Uterus (tissue), 3 donors: ENCODE measurements at regions not wholly inside any gene's neighbourhood (a gene's known extent, or its start where the extent isn't known, plus 50 kb on each side); places are given as distances from the start of the nearest gene placed in this dataset.

Source experiments
- DNase-seq, 2 donors: peaks; one replicate each; pipeline ENCODE4 v3.0.0-alpha.2; 2019 to 2020
- H3K27ac ChIP-seq, 2 donors: fragments of 200-600 bp; sonication (generic); 1 replicate in 1 of 2; 2 replicates in 1 of 2; pipeline ENCODE4 v1.5.1; 2016 to 2018
- H3K27me3 ChIP-seq, 2 donors: fragments of 200-600 bp; sonication (generic); one replicate each; pipeline ENCODE4 v1.5.1; 2018 to 2019; ENCODE audit warnings: control low read depth in 1 of 2
- H3K36me3 ChIP-seq, 2 donors: fragments of 200-600 bp; sonication (generic); one replicate each; pipeline ENCODE4 v1.5.1; 2019; ENCODE audit warnings: control low read depth in 1 of 2
- H3K4me1 ChIP-seq, 2 donors: fragments of 200-600 bp; sonication (generic); one replicate each; pipeline ENCODE4 v1.5.1; 2018 to 2019; ENCODE audit warnings: control low read depth in 1 of 2
- H3K4me3 ChIP-seq, 2 donors: fragments of 200-600 bp; sonication (generic); 1 replicate in 1 of 2; 2 replicates in 1 of 2; pipeline ENCODE4 v1.5.1; 2018 to 2019; ENCODE audit warnings: mild to moderate bottlenecking in 1 of 2
- H3K9me3 ChIP-seq, 2 donors: fragments of 200-600 bp; sonication (generic); one replicate each; pipeline ENCODE4 v1.5.1; 2019; ENCODE audit warnings: control low read depth in 1 of 2
- CTCF ChIP-seq, 4 experiments: fragments of 200-600 bp in 2 of 4; fragments of 450-650 bp in 2 of 4; sonication (generic) in 2 of 4; IDR thresholded peaks; one replicate each; pipeline ENCODE4 v1.5.1; 2016 to 2019; ENCODE audit warnings: antibody characterized with exemption in 4 of 4, mild to moderate bottlenecking in 2 of 4, moderate library complexity in 1 of 4
- POLR2A ChIP-seq, 2 donors: fragments of 450-650 bp; IDR thresholded peaks; one replicate each; pipeline ENCODE4 v1.6.1; 2016; ENCODE audit warnings: antibody characterized with exemption in 2 of 2, mild to moderate bottlenecking in 1 of 2, moderate library complexity in 1 of 2
- intact Hi-C: fragments of 100-400 bp; cut with DNase I; formaldehyde crosslinking; loops from one replicate; pipeline ENCODE4 v1.15.1; 2023; ENCODE audit warnings: low total_unique reads
- donor health status: DM: yes; HTN: yes; CAD: no.

- Histone ChIP-seq H3K27ac (no peak overlapping the region), H3K4me1 (no peaks in the 10 kb centered on the region), H3K4me3 (no peak overlapping the region), H3K36me3 (no peaks in the 10 kb centered on the region), H3K9me3 (no peaks in the 10 kb centered on the region), H3K27me3 (no peaks in the 10 kb centered on the region)
- DNase-seq, result no peak
- TF ChIP-seq POLR2A (IDR thresholded peaks at IDR 0.05), result no peak
- intact Hi-C loops, result no loop called here
Observed at GRCh38 chr10:35792291-35792690, 150.2 kb upstream of the FZD8 start.

GRCh38 chr10:35789996-35790395, 147.9 kb upstream of the FZD8 start:
- TF ChIP-seq CTCF (IDR thresholded peaks at IDR 0.05), result no peak
- no peak for TF ChIP-seq POLR2A (IDR thresholded peaks at IDR 0.05)
- intact Hi-C loops, result no loop called here
- H3K27me3 ChIP-seq, result no peaks in the 10 kb centered on the region

GRCh38 chr10:35784751-35785150, 142.7 kb upstream of the FZD8 start:
- no peaks in the 10 kb centered on the region for H3K9me3 ChIP-seq
- no peaks in the 10 kb centered on the region for H3K27me3 ChIP-seq
- intact Hi-C loops, result no loop called here
- H3K36me3 ChIP-seq, result no peaks in the 10 kb centered on the region
- H3K27ac ChIP-seq, result no peak overlapping the region
- DNase-seq, result no peak
- no peak for TF ChIP-seq POLR2A (IDR thresholded peaks at IDR 0.05)
- TF ChIP-seq CTCF (IDR thresholded peaks at IDR 0.05), result no peak
- H3K4me3 ChIP-seq, result no peak overlapping the region
- no peaks in the 10 kb centered on the region for H3K4me1 ChIP-seq

More at GRCh38 chr10:35789996-35790395, 147.9 kb upstream of the FZD8 start:
- H3K4me1 ChIP-seq, result no peaks in the 10 kb centered on the region
- no peak for DNase-seq
- no peaks in the 10 kb centered on the region for H3K36me3 ChIP-seq
- no peaks in the 10 kb centered on the region for H3K9me3 ChIP-seq
- H3K4me3 ChIP-seq, result no peak overlapping the region
- no peak overlapping the region for H3K27ac ChIP-seq

- H3K27ac ChIP-seq, result no peak overlapping the region
- H3K4me1 ChIP-seq, result no peaks in the 10 kb centered on the region
- TF ChIP-seq POLR2A (IDR thresholded peaks at IDR 0.05), result no peak
- no peak for TF ChIP-seq CTCF (IDR thresholded peaks at IDR 0.05)
- intact Hi-C loops, result no loop called here
- no peak overlapping the region for H3K4me3 ChIP-seq
- no peaks in the 10 kb centered on the region for H3K36me3 ChIP-seq
- H3K27me3 ChIP-seq, result no peaks in the 10 kb centered on the region
- H3K9me3 ChIP-seq, result no peaks in the 10 kb centered on the region
- no peak for DNase-seq
Observed at GRCh38 chr10:35783305-35783838, 141.3 kb upstream of the FZD8 start.

- no peak overlapping the region for H3K4me3 ChIP-seq
Observed at GRCh38 chr10:35781643-35782035, 139.5 kb upstream of the FZD8 start.

More at GRCh38 chr10:35781643-35782035, 139.5 kb upstream of the FZD8 start:
- H3K27ac ChIP-seq, result no peak overlapping the region
- H3K4me1 ChIP-seq, result no peaks in the 10 kb centered on the region
- intact Hi-C loops, result no loop called here
- no peaks in the 10 kb centered on the region for H3K9me3 ChIP-seq
- no peaks in the 10 kb centered on the region for H3K27me3 ChIP-seq
- DNase-seq, result no peak
- no peaks in the 10 kb centered on the region for H3K36me3 ChIP-seq
- TF ChIP-seq CTCF (IDR thresholded peaks at IDR 0.05), result no peak
- no peak for TF ChIP-seq POLR2A (IDR thresholded peaks at IDR 0.05)
